Right lobe of liver (tissue), 6 donors: ENCODE measurements at regions not wholly inside any gene's neighbourhood (a gene's known extent, or its start where the extent isn't known, plus 50 kb on each side); places are given as distances from the start of the nearest gene placed in this dataset.

ENCODE experiments used
- ATAC-seq, 4 donors: fragments of 200-7000 bp; cut with Tn5 transposase; one replicate each; pipeline ENCODE4 v1.9.1; 2020; ENCODE audit warnings: mild to moderate bottlenecking in 4 of 4, moderate library complexity in 4 of 4
- DNase-seq, 3 donors: peaks; one replicate each; pipeline ENCODE4 v3.0.0-alpha.2; 2020
- H3K27ac ChIP-seq, 3 donors: fragments of 200-600 bp; one replicate each; pipeline ENCODE4 v1.8.0; 2022
- H3K27me3 ChIP-seq, 2 donors: fragments of 200-600 bp; one replicate each; pipeline ENCODE4 v1.8.0; 2022
- H3K36me3 ChIP-seq, 4 donors: fragments of 200-600 bp; sonication (generic) in 1 of 4; one replicate each; pipeline versions ENCODE4 v1.5.1 to v1.8.0; 2017 to 2022; ENCODE audit warnings: control low read depth in 1 of 4
- H3K4me1 ChIP-seq, 4 donors: fragments of 200-600 bp; sonication (generic) in 1 of 4; one replicate each; pipeline versions ENCODE4 v1.5.1 to v1.8.0; 2017 to 2022; ENCODE audit warnings: control low read depth in 1 of 4
- H3K4me3 ChIP-seq, 3 donors: fragments of 200-600 bp; one replicate each; pipeline ENCODE4 v1.8.0; 2022
- H3K9me3 ChIP-seq, 4 donors: fragments of 200-600 bp; sonication (generic) in 1 of 4; one replicate each; pipeline versions ENCODE4 v1.5.1 to v1.8.0; 2017 to 2022; ENCODE audit warnings: control low read depth in 1 of 4
- POLR2A ChIP-seq: fragments of 450-650 bp; IDR thresholded peaks from one replicate; pipeline ENCODE4 v1.6.1; 2017; ENCODE audit warnings: antibody characterized with exemption, mild to moderate bottlenecking
- WGBS: methylation state at CpG from one replicate; pipeline ENCODE4 v1.1.6; 2018; ENCODE audit warnings: low coverage, low lambda C conversion rate; ENCODE audit not compliant: insufficient coverage; ENCODE audit errors: missing lambda C conversion rate; 5-methylcytosine and 5-hydroxymethylcytosine counted together
- intact Hi-C, 2 donors: fragments of 100-400 bp; cut with DNase I; formaldehyde crosslinking; loops; one replicate each; pipeline versions ENCODE4 v1.11.2 to v1.14.1; 2022
- TF ChIP-seq, protein P1 (sequence below), 4 donors: fragments of 200-600 bp in 3 of 4; fragments of 450-650 bp in 1 of 4; IDR thresholded peaks; one replicate each; pipeline versions ENCODE4 v1.5.1 to v1.8.0; 2016 to 2022; ENCODE audit warnings: antibody characterized with exemption in 4 of 4, mild to moderate bottlenecking in 2 of 4
- donor health status: DM: no; HTN: yes; CAD: no.
- donor health status: DM: no; HTN: no; CAD: no.
- donor health status: DM: no; HTN: no; CAD: no.
- donor health status: DM: no; HTN: yes; CAD: no.
- donor health status: DM: no; HTN: yes; CAD: no.

DNA sequence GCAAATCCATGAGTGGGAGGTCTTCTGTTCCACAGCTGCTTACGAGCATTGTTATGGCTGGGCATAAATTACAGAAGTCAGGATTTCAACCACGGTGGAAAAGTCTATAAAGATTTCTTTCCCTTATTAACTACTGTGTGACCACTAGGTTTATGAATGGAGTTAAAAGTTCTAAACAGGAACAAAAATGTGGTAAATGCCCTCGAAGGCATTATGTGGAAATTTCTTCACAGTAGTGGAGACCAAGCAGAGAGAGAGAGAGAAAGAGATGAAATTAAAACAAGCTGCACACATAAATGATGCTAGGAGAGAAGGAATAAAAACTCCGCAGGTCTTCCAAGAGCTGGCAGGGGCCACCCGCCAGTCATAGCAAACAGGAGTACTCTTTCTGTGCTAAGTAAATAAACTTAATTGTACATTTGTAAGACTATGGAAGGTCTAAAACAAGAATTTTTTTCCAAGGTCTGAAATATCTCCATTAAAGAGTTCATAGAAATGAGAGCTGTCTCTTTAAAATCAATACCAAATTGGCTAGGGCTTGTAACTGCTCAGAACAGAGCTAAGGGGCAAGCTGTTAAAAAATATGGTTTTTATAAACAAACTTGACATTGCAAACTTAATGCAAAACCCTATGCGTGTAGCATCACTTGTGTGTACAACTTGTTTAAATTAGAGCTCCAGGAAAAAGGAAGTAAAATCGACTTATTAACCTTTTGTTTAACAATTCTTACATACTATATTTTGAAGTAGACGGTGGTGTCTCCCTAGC, 438.2 kb downstream of the MEIS1 start:
- Histone ChIP-seq H3K4me1 (no peaks in the 10 kb centered on the region), H3K27me3 (no peaks in the 10 kb centered on the region), H3K27ac (no peak overlapping the region), H3K4me3 (no peak overlapping the region), H3K36me3 (no peaks in the 10 kb centered on the region), H3K9me3 (no peaks in the 10 kb centered on the region)
- WGBS, result 43% methylated on average over 8 of the region's 8 CpGs
- ATAC-seq (no peak), DNase-seq (no peak)
- intact Hi-C loops, result no loop called here
- TF ChIP-seq, protein P1, sequence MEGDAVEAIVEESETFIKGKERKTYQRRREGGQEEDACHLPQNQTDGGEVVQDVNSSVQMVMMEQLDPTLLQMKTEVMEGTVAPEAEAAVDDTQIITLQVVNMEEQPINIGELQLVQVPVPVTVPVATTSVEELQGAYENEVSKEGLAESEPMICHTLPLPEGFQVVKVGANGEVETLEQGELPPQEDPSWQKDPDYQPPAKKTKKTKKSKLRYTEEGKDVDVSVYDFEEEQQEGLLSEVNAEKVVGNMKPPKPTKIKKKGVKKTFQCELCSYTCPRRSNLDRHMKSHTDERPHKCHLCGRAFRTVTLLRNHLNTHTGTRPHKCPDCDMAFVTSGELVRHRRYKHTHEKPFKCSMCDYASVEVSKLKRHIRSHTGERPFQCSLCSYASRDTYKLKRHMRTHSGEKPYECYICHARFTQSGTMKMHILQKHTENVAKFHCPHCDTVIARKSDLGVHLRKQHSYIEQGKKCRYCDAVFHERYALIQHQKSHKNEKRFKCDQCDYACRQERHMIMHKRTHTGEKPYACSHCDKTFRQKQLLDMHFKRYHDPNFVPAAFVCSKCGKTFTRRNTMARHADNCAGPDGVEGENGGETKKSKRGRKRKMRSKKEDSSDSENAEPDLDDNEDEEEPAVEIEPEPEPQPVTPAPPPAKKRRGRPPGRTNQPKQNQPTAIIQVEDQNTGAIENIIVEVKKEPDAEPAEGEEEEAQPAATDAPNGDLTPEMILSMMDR (IDR thresholded peaks at IDR 0.05), result no peak
- TF ChIP-seq POLR2A, result no peak

DNA sequence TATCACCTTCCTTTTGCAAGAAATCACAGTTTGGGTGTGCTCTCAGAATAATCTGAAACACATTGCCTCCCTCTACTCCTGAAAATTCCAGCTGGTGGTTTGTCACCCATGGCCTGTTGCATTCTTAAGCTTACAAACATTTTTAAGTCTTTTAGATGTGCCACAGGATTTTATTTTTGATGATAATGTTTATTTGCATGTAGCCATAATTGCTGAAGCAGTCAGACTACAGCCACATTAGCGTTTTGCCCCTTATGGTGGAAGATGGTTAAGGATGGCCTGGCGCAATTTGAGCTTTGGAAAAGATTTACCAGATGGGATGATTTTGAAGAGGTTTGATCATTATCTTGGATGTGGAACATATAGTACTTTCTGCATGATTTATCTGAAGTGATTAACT, 439.5 kb downstream of the MEIS1 start:
- Histone ChIP-seq H3K36me3 (no peaks in the 10 kb centered on the region), H3K9me3 (no peaks in the 10 kb centered on the region), H3K4me3 (no peak overlapping the region), H3K4me1 (no peaks in the 10 kb centered on the region), H3K27ac (no peak overlapping the region), H3K27me3 (no peaks in the 10 kb centered on the region)
- DNase-seq (no peak), ATAC-seq (no peak)
- no peak for TF ChIP-seq POLR2A
- TF ChIP-seq, protein P1 (IDR thresholded peaks at IDR 0.05), result no peak
- intact Hi-C loops, result no loop called here
- 79% methylated on average over 2 of the region's 2 CpGs for WGBS

DNA sequence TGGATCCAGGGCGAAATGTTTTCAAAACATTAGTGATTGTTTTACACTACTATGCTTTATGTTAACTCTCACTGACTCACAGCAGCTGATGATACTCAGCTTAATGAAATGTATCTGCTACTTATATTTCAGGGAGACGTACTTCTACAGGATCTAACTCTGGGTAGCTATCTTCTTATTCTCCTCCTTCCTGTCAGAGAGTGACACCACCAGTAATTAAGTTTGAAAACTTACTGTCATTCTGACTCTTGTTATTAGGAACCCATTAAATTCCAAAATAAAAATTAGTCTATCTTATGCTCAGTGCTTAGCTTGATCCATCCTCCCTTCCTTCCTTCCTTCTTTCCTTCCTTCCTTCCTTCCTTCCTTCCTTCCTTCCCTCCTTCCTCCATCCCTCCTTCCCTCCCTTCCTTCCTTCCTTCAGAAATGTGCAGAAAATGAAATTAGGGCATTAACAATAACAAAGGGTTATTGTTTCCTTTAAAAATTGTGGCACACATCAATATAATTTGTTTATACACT, 441.1 kb downstream of the MEIS1 start:
- H3K27ac ChIP-seq, result no peak overlapping the region
- H3K27me3 ChIP-seq, result no peaks in the 10 kb centered on the region
- WGBS, result 37% methylated on average over 2 of the region's 2 CpGs
- H3K9me3 ChIP-seq, result no peaks in the 10 kb centered on the region
- intact Hi-C loops, result no loop called here
- no peak for ATAC-seq
- TF ChIP-seq, protein P1 (IDR thresholded peaks at IDR 0.05), result no peak
- TF ChIP-seq POLR2A, result no peak
- DNase-seq, result no peak
- H3K36me3 ChIP-seq, result no peaks in the 10 kb centered on the region
- no peaks in the 10 kb centered on the region for H3K4me1 ChIP-seq
- H3K4me3 ChIP-seq, result no peak overlapping the region

GRCh38 chr2:66885775-66886383, 451.0 kb downstream of the MEIS1 start:
- H3K4me1 ChIP-seq, result no peaks in the 10 kb centered on the region
- intact Hi-C loops, result no loop called here
- 58% methylated on average over 2 of the region's 2 CpGs for WGBS

More at GRCh38 chr2:66885775-66886383, 451.0 kb downstream of the MEIS1 start:
- no peak for ATAC-seq
- H3K4me3 ChIP-seq, result no peak overlapping the region
- no peaks in the 10 kb centered on the region for H3K36me3 ChIP-seq
- no peak overlapping the region for H3K27ac ChIP-seq
- TF ChIP-seq, protein P1 (IDR thresholded peaks at IDR 0.05), result no peak
- no peak for TF ChIP-seq POLR2A
- no peaks in the 10 kb centered on the region for H3K9me3 ChIP-seq
- DNase-seq, result no peak
- no peaks in the 10 kb centered on the region for H3K27me3 ChIP-seq
